Esophagus muscularis mucosa (tissue), 3 donors: ENCODE measurements at regions not wholly inside any gene's neighbourhood (a gene's known extent, or its start where the extent isn't known, plus 50 kb on each side); places are given as distances from the start of the nearest gene placed in this dataset.

ENCODE experiments used
- EP300 ChIP-seq: sonication (generic); formaldehyde crosslinking; IDR thresholded peaks from one replicate; pipeline ENCODE4 v1.6.1; 2017; ENCODE audit warnings: antibody characterized with exemption
- TF ChIP-seq, protein P1 (sequence below), 3 experiments: fragments of 200-600 bp in 2 of 3; fragments of 450-650 bp in 1 of 3; sonication (generic) in 2 of 3; IDR thresholded peaks; one replicate each; pipeline ENCODE4 v1.5.1; 2017 to 2019; ENCODE audit warnings: antibody characterized with exemption in 3 of 3, mild to moderate bottlenecking in 2 of 3, moderate library complexity in 1 of 3

DNA sequence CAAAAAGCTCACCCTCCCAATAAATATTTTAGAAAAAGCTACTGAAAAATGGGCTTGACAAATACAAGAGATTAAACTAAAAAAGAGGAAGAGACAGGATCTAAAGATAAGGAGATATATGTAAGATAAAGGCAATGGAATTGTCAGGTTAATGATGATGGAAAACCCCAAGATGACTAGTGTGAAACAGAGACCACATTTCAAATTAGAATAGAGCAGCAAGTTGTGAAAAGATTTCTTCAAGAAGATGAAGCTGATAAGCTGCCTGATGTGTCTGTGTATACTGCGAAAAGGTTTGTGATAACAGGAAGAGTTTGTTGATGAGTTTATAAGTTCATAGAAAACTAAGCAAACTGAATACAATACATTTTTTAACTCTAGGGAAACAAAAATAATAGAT lies 840.1 kb upstream of the SLITRK5 start:
- TF ChIP-seq, protein P1, sequence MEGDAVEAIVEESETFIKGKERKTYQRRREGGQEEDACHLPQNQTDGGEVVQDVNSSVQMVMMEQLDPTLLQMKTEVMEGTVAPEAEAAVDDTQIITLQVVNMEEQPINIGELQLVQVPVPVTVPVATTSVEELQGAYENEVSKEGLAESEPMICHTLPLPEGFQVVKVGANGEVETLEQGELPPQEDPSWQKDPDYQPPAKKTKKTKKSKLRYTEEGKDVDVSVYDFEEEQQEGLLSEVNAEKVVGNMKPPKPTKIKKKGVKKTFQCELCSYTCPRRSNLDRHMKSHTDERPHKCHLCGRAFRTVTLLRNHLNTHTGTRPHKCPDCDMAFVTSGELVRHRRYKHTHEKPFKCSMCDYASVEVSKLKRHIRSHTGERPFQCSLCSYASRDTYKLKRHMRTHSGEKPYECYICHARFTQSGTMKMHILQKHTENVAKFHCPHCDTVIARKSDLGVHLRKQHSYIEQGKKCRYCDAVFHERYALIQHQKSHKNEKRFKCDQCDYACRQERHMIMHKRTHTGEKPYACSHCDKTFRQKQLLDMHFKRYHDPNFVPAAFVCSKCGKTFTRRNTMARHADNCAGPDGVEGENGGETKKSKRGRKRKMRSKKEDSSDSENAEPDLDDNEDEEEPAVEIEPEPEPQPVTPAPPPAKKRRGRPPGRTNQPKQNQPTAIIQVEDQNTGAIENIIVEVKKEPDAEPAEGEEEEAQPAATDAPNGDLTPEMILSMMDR (IDR thresholded peaks at IDR 0.05), result no peak
- TF ChIP-seq EP300, result no peak
